GM12873 (cell line): ENCODE measurements at regions not wholly inside any gene's neighbourhood (a gene's known extent, or its start where the extent isn't known, plus 50 kb on each side); places are given as distances from the start of the nearest gene placed in this dataset.

Experiments
- TF ChIP-seq, protein P1 (sequence below): IDR thresholded peaks from 2 replicates; pipeline ENCODE4 v1.5.1; 2012; ENCODE audit warnings: low read depth, mild to moderate bottlenecking, moderate library complexity, low read length, control low read depth; ENCODE audit not compliant: insufficient read depth; ENCODE audit errors: missing control alignments

- TF ChIP-seq, protein P1, sequence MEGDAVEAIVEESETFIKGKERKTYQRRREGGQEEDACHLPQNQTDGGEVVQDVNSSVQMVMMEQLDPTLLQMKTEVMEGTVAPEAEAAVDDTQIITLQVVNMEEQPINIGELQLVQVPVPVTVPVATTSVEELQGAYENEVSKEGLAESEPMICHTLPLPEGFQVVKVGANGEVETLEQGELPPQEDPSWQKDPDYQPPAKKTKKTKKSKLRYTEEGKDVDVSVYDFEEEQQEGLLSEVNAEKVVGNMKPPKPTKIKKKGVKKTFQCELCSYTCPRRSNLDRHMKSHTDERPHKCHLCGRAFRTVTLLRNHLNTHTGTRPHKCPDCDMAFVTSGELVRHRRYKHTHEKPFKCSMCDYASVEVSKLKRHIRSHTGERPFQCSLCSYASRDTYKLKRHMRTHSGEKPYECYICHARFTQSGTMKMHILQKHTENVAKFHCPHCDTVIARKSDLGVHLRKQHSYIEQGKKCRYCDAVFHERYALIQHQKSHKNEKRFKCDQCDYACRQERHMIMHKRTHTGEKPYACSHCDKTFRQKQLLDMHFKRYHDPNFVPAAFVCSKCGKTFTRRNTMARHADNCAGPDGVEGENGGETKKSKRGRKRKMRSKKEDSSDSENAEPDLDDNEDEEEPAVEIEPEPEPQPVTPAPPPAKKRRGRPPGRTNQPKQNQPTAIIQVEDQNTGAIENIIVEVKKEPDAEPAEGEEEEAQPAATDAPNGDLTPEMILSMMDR, result no peak
Observed at GRCh38 chr12:11998944-11999315, 71.8 kb upstream of the BCL2L14 start.

- TF ChIP-seq, protein P1, result no peak
Observed at GRCh38 chr12:12003609-12004008, 67.1 kb upstream of the BCL2L14 start.

DNA sequence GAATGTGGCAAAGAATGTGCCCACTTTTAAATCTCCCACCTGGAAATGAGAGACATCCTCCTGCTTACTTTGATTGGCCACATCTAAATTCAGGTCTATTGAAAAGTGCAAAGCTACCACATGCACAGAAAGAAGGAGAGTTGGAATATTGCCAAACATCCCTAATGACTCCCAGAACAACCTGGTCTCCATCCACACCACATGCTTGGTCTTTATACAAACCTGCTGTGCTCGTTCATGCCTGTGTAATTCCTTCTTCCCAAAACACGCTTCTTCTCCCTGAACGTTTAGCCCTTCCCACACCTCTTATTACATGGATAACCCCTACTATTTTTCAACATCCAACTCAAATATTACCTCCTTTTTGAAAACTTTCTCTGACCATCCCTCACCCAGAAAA lies 66.2 kb upstream of the BCL2L14 start:
- TF ChIP-seq, protein P1, result no peak

GRCh38 chr12:12007001-12007712 lies 63.6 kb upstream of the BCL2L14 start:
- TF ChIP-seq, protein P1, result no peak

DNA sequence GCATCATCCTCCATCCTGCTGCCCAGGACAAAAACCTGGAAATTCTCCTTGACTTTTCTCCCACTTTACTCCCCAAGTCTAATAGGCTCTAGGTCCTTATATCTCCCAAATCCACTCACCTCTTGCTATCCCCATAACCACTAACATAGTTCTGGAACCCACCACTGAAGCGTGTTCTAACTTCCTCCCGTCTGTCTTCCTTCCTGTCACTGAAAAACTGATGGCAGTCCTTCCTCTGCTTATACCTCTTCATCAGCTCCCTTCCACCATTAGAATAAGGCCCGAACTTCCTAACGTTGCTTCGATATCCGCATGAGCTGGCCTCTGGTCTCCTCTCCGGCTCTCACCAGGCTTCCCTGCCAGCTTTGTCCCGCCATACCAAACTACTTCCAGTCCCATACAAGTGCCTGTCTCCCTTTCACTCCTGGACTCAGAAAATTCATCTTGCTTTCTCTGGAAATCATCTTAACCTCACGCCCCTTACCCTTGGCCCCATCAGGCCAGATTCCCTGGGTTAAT lies 63.0 kb upstream of the BCL2L14 start:
- TF ChIP-seq, protein P1, result no peak

DNA sequence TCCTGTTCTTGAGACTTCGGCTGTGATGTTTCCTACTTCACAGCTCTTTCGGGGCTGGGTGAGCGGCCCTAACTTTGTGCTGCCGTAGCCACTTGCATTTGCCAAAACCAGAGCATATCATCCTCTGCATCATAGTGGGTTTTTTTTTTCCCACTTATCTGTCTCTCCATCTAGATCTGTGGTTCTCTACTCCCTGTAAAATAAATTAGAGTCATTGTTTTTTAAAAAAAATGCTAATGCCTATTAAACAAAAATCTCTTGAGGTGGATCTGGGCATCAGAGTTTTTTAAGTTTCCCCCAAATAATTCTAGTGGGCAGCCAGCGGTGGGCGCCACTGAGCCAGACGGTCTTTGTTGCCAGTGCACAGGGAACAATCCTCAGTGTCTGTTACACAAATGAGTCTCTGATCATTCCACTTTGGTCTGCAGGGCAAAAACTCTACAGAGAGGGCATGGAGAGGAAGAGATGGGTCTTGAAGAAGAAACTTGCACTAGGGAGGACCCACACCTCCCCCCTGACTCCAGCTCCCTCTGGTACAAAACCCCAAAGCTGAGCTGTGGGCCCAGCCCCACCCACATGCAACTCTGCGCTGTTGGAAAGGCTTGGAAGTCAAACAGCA lies 62.4 kb upstream of the BCL2L14 start:
- TF ChIP-seq, protein P1, result peak; percentile 71

DNA sequence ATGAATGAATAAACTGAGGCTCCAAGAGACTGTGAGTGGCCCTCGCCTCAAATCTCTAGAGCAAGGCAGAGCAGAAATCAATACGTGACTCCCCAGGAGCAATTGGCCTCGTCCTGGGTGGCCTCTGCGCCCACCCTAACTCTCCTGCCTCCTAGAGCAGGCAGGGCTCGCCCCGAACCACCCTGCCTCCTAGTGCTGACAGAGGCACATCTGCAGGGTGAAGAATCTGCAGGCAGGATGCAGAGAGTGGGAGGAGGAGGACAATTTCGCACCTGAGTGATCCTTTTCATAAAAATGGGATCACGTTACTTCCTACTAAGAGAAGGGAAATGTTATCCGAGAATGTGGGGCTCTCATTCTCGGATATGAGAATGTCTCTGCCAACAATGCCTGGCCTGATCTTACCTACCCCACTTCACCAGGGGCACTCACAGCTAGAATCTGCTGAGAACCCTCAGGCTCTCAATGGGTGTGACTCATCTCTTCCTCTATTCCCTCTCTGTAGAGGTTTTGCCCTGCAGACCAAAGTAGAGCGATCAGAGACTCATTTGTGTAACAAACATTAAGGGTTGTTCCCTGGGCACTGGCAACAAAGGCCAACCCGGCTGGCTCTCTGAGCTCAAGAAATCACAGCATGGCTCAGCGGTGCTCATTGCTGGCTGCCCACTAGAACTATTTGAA lies 61.7 kb upstream of the BCL2L14 start:
- TF ChIP-seq, protein P1, result peak; percentile 45
